K562 (cell line): ENCODE measurements at regions not wholly inside any gene's neighbourhood (a gene's known extent, or its start where the extent isn't known, plus 50 kb on each side); places are given as distances from the start of the nearest gene placed in this dataset.

ENCODE experiments used
- ATAC-seq: fragments of 200-7000 bp; cut with Tn5 transposase; 3 replicates; pipeline ENCODE4 v1.9.1; 2020; ENCODE audit warnings: moderate library complexity
- BruUV-seq: library from RNA; stranded (reverse); fragments of 400-500 nt; replicated peaks from 2 replicates; lab custom pipeline; 2021; lab: Mats Ljungman, UMichigan
- CTCF ChIA-PET: fragments of 300-600 bp; formaldehyde crosslinking; extraction: SDS; loops from one replicate; lab custom pipeline; 2021; ENCODE audit warnings: low intra/inter-chr PET ratio; lab: Yijun Ruan, JAX
- POLR2A ChIA-PET: fragments of 300-600, 350-650 bp; sonication (Branson Sonifier 250); formaldehyde crosslinking; extraction: SDS; loops from one replicate; lab custom pipeline; 2021; ENCODE audit warnings: antibody characterized with exemption, inconsistent platforms; lab: Yijun Ruan, JAX
- DNase-seq, 4 experiments: peaks; one replicate each; pipeline versions ENCODE4 v3.0.0 to v3.0.0-alpha.2; 2011 to 2018; ENCODE audit warnings: low spot score in 3 of 4, mixed read lengths in 3 of 4; ENCODE audit errors: extremely low read depth in 1 of 4
- FAIRE-seq: peaks from 2 replicates; lab custom pipeline; 2011; peaks lifted over from hg19 to GRCh38; lab: Jason Lieb, UNC
- H2AFZ ChIP-seq: 2 replicates; pipeline ENCODE4 v1.6.0; 2011; ENCODE audit warnings: low read depth, low read length, control low read depth, inconsistent platforms
- H3K27ac ChIP-seq: fragments of 200-600 bp; 3 replicates; pipeline ENCODE4 v1.8.0; 2011; ENCODE audit warnings: low read depth, mild to moderate bottlenecking, control low read depth, inconsistent platforms, low read length, moderate library complexity, mixed read lengths; ENCODE audit errors: extremely low read depth
- H3K27me3 ChIP-seq, 2 experiments: fragments of 300-600 bp in 1 of 2; 2 replicates in 1 of 2; 3 replicates in 1 of 2; pipeline versions ENCODE4 v1.6.0 to v1.8.0; 2011; ENCODE audit warnings: inconsistent platforms in 2 of 2, low read length in 2 of 2, mild to moderate bottlenecking in 1 of 2, mixed read lengths in 1 of 2, moderate library complexity in 1 of 2; ENCODE audit not compliant: control insufficient read depth in 2 of 2, insufficient read depth in 2 of 2
- H3K36me3 ChIP-seq: fragments of 300-600 bp; 3 replicates; pipeline ENCODE4 v1.8.0; 2011; ENCODE audit warnings: mild to moderate bottlenecking, low read length, inconsistent platforms; ENCODE audit not compliant: control insufficient read depth, insufficient read depth
- H3K4me1 ChIP-seq, 2 experiments: fragments of 200-600 bp in 1 of 2; replicated peaks in 1 of 2; 2 replicates in 1 of 2; 3 replicates in 1 of 2; pipeline versions ENCODE4 v1.5.1 to v1.8.0; 2011; ENCODE audit warnings: inconsistent platforms in 2 of 2, low read length in 2 of 2, mild to moderate bottlenecking in 1 of 2, mixed read lengths in 1 of 2, moderate library complexity in 1 of 2; ENCODE audit not compliant: control insufficient read depth in 2 of 2, insufficient read depth in 2 of 2
- H3K4me2 ChIP-seq: 2 replicates; pipeline ENCODE4 v1.6.1; 2011; ENCODE audit warnings: low read length, control low read depth, inconsistent platforms, mixed read lengths; ENCODE audit not compliant: insufficient read depth
- H3K4me3 ChIP-seq: fragments of 200-600 bp; sonication (generic), shearing (Covaris generic); 2 replicates; pipeline ENCODE4 v1.5.1; 2016; ENCODE audit warnings: control low read depth, inconsistent platforms
- H3K79me2 ChIP-seq: fragments of 200-600 bp; 3 replicates; pipeline ENCODE4 v1.8.0; 2011; ENCODE audit warnings: low read length, inconsistent platforms; ENCODE audit not compliant: control insufficient read depth, insufficient read depth
- H3K9ac ChIP-seq, 2 experiments: 2 replicates each; pipeline versions ENCODE4 v1.6.0 to v1.6.1; 2011; ENCODE audit warnings: low read depth in 2 of 2, low read length in 2 of 2, control low read depth in 1 of 2, inconsistent platforms in 1 of 2, mild to moderate bottlenecking in 1 of 2, mixed read lengths in 1 of 2; ENCODE audit not compliant: insufficient read depth in 1 of 2
- H3K9me1 ChIP-seq: one replicate; pipeline ENCODE4 v1.6.0; 2011; ENCODE audit warnings: inconsistent platforms, mild to moderate bottlenecking, low read length, moderate library complexity; ENCODE audit not compliant: control insufficient read depth, insufficient read depth
- H3K9me3 ChIP-seq: replicated peaks from 2 replicates; pipeline ENCODE4 v1.5.1; 2011; ENCODE audit warnings: low read depth, low read length, inconsistent platforms; ENCODE audit not compliant: control insufficient read depth, insufficient read depth
- H4K20me1 ChIP-seq: replicated peaks from 2 replicates; pipeline ENCODE4 v1.6.1; 2011; ENCODE audit warnings: low read length, inconsistent platforms, mixed read lengths; ENCODE audit not compliant: control insufficient read depth, insufficient read depth
- C11orf30 ChIP-seq: fragments of 450-650 bp; IDR thresholded peaks from 2 replicates; pipeline ENCODE4 v1.6.1; 2016; ENCODE audit warnings: low read depth, mild to moderate bottlenecking
- CHD4 ChIP-seq: fragments of 200-600 bp; sonication (generic); IDR thresholded peaks from 3 replicates; pipeline ENCODE4 v1.6.1; 2012; ENCODE audit warnings: low read depth, mild to moderate bottlenecking, mixed read lengths, low read length, inconsistent platforms; ENCODE audit not compliant: insufficient read depth, insufficient replicate concordance, poor library complexity, severe bottlenecking
- EP400 ChIP-seq: fragments of 450-650 bp; IDR thresholded peaks from 2 replicates; pipeline ENCODE4 v1.6.1; 2017; ENCODE audit warnings: antibody characterized with exemption, mild to moderate bottlenecking, moderate library complexity
- JUND ChIP-seq, 2 experiments: IDR thresholded peaks; 2 replicates in 1 of 2; 3 replicates in 1 of 2; pipeline ENCODE4 v1.6.1; 2011; ENCODE audit warnings: borderline replicate concordance in 2 of 2, low read depth in 2 of 2, low read length in 2 of 2, improper control_type of control experiment in 1 of 2, missing biosample characterization in 1 of 2, missing genetic modification characterization in 1 of 2, missing genetic modification reagents in 1 of 2
- MAFG ChIP-seq: fragments of 450-650 bp; conservative IDR thresholded peaks from 2 replicates; pipeline ENCODE4 v1.6.1; 2016; ENCODE audit warnings: missing genetic modification characterization, missing compliant biosample characterization
- MTA2 ChIP-seq: fragments of 450-650 bp; IDR thresholded peaks from 2 replicates; pipeline ENCODE4 v1.6.1; 2016; ENCODE audit warnings: low read depth
- NCOR1 ChIP-seq: fragments of 450-650 bp; IDR thresholded peaks from 2 replicates; pipeline ENCODE4 v1.6.1; 2016; ENCODE audit warnings: mild to moderate bottlenecking, moderate library complexity
- THAP7 ChIP-seq: fragments of 250-450 bp; sonication (Bioruptor Pico); IDR thresholded peaks from 2 replicates; pipeline ENCODE4 v1.5.0; 2021
- TSHZ1 ChIP-seq: fragments of 250-450 bp; sonication (Bioruptor Pico); IDR thresholded peaks from 2 replicates; pipeline ENCODE4 v1.4.0; 2020; ENCODE audit warnings: mild to moderate bottlenecking, moderate library complexity
- ZNF316 ChIP-seq: fragments of 450-650 bp; IDR thresholded peaks from 2 replicates; pipeline ENCODE4 v1.6.1; 2016
- ZNF551 ChIP-seq: fragments of 250-450 bp; sonication (Bioruptor Pico); IDR thresholded peaks from 2 replicates; pipeline ENCODE4 v1.5.0; 2021; ENCODE audit warnings: mild to moderate bottlenecking, moderate library complexity
- WGBS: fragments of 100-300 bp; shearing (Covaris generic); methylation state at CpG from one replicate; pipeline ENCODE4 v1.1.6; 2016; ENCODE audit warnings: low coverage, mixed read lengths; ENCODE audit not compliant: insufficient coverage; ENCODE audit errors: missing lambda C conversion rate; 5-methylcytosine and 5-hydroxymethylcytosine counted together
- in situ Hi-C: fragments of 300-500 bp; cut with MboI; formaldehyde crosslinking; loops from 4 replicates; pipeline ENCODE4 v1.15.0; 2018; ENCODE audit warnings: inconsistent platforms, mixed read lengths
- intact Hi-C: fragments of 100-400 bp; cut with micrococcal nuclease; formaldehyde crosslinking; loops from 2 replicates; pipeline ENCODE4 v1.14.2; 2022

GRCh38 chr9:107404161-107404560, 85.4 kb downstream of the KLF4 start:
- FAIRE-seq: no peak

GRCh38 chr9:107397076-107398044, 92.2 kb downstream of the KLF4 start:
- Histone ChIP-seq H3K9ac (no peak overlapping the region), H3K4me3 (no peak overlapping the region), H3K27ac (no peak overlapping the region), H3K9me3 (no peaks in the 10 kb centered on the region), H2AFZ (no peak overlapping the region), H3K79me2 (no peaks in the 10 kb centered on the region), H3K4me2 (no peak overlapping the region), H3K27me3 (peaks cover 0 to 12% of the 10 kb centered on the region in 2 experiments; a peak in 3 of 5 replicates), H3K4me1 (no peaks in the 10 kb centered on the region), H3K36me3 (no peaks in the 10 kb centered on the region), H3K9me1 (no peaks in the 10 kb centered on the region), H4K20me1 (no peaks in the 10 kb centered on the region)
- FAIRE-seq (no peak), DNase-seq (no peak), ATAC-seq (no peak)
- no TSS peak for BruUV-seq
- ChIA-PET POLR2A (interaction anchor here (0.5 to 1.5 kb wide), 4 partner anchors 11 to 1502 kb away, joined by 3 to 5 read pairs (median 4); no protein-coding TSS in a partner anchor), CTCF (no interaction called here)
- intact Hi-C loops: no loop called here
- 1% methylated on average over 11 of the region's 12 CpGs for WGBS
- in situ Hi-C loops: no loop called here
- no peak for TF ChIP-seq ZNF551 (CRISPR knock-in tag)
- TF ChIP-seq TSHZ1 (CRISPR knock-in tag): no peak
- no peak for TF ChIP-seq JUND (IDR thresholded peaks at IDR 0.05; ENCODE audit: borderline replicate concordance, low read depth, low read length)
- TF ChIP-seq JUND (tag; IDR thresholded peaks at IDR 0.05; ENCODE audit: borderline replicate concordance, low read depth, low read length): no peak
- TF ChIP-seq THAP7: no peak
- no peak for TF ChIP-seq MTA2
- TF ChIP-seq EP400: no peak

More at GRCh38 chr9:107404161-107404560, 85.4 kb downstream of the KLF4 start:
- DNase-seq (no peak), ATAC-seq (no peak)
- Histone ChIP-seq H3K9me1 (no peaks in the 10 kb centered on the region), H4K20me1 (no peaks in the 10 kb centered on the region), H3K4me1 (no peaks in the 10 kb centered on the region), H3K9me3 (no peaks in the 10 kb centered on the region), H3K27ac (no peak overlapping the region), H3K9ac (no peak overlapping the region), H3K79me2 (no peaks in the 10 kb centered on the region), H3K4me2 (no peak overlapping the region), H3K36me3 (no peaks in the 10 kb centered on the region), H2AFZ (no peak overlapping the region), H3K27me3 (peaks cover 3 to 21% of the 10 kb centered on the region in 2 experiments; a peak in 4 of 5 replicates), H3K4me3 (no peak overlapping the region)
- ChIA-PET POLR2A (interaction anchor here (0.7 to 1.8 kb wide), 2 partner anchors 11 to 89 kb away, joined by 3 to 5 read pairs; no protein-coding TSS in a partner anchor), CTCF (no interaction called here)
- BruUV-seq: no TSS peak
- peak; percentile 23; the same call in 1 of the 2 replicates for TF ChIP-seq C11orf30
- TF ChIP-seq ZNF316: peak; percentile 60
- TF ChIP-seq NCOR1: no peak
- 0 out of 2 replicates have a peak, but pooled peaks have one; percentile 16 for TF ChIP-seq MAFG (tag)
- no peak for TF ChIP-seq CHD4
- intact Hi-C loops (no loop called here), in situ Hi-C loops (no loop called here)
- 3% methylated on average over 2 of the region's 2 CpGs for WGBS
